ENCODE measurements at regions not wholly inside any gene's neighbourhood (a gene's known extent, or its start where the extent isn't known, plus 50 kb on each side); places are given as distances from the start of the nearest gene placed in this dataset.

DNA sequence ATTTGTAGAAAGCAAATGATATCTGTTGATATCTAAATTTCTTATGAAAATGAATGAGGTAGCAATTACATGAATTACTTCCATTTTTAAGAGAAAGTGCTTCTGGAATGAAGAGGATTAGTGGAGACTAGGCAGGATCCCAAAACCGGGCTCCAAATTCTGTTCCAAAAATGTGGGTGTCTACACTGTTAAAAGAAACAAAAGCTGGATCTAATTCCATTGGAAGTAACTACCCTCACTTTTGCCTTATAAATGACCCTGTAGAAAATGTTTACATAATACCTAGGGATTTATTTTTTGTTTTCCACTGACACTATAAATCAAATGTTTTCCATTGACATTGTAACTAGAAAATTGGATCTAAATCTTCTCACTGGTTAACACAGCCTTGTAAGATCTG lies 454.9 kb upstream of the JARID2 start:
- TF ChIP-seq, protein P1, sequence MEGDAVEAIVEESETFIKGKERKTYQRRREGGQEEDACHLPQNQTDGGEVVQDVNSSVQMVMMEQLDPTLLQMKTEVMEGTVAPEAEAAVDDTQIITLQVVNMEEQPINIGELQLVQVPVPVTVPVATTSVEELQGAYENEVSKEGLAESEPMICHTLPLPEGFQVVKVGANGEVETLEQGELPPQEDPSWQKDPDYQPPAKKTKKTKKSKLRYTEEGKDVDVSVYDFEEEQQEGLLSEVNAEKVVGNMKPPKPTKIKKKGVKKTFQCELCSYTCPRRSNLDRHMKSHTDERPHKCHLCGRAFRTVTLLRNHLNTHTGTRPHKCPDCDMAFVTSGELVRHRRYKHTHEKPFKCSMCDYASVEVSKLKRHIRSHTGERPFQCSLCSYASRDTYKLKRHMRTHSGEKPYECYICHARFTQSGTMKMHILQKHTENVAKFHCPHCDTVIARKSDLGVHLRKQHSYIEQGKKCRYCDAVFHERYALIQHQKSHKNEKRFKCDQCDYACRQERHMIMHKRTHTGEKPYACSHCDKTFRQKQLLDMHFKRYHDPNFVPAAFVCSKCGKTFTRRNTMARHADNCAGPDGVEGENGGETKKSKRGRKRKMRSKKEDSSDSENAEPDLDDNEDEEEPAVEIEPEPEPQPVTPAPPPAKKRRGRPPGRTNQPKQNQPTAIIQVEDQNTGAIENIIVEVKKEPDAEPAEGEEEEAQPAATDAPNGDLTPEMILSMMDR (IDR thresholded peaks at IDR 0.05; ENCODE audit: insufficient read depth, low read depth, low read length, missing control alignments) = no peak
- no peak for DNase-seq (ENCODE audit: low read depth)
- no peak overlapping the region for H3K4me3 ChIP-seq (ENCODE audit: low read length)

GRCh38 chr6:14791526-14791925 lies 454.3 kb upstream of the JARID2 start:
- no peak overlapping the region for H3K4me3 ChIP-seq (ENCODE audit: low read length)
- TF ChIP-seq, protein P1 (IDR thresholded peaks at IDR 0.05; ENCODE audit: insufficient read depth, low read depth, low read length, missing control alignments) = no peak
- peak; percentile 18 for DNase-seq (ENCODE audit: low read depth)

DNA sequence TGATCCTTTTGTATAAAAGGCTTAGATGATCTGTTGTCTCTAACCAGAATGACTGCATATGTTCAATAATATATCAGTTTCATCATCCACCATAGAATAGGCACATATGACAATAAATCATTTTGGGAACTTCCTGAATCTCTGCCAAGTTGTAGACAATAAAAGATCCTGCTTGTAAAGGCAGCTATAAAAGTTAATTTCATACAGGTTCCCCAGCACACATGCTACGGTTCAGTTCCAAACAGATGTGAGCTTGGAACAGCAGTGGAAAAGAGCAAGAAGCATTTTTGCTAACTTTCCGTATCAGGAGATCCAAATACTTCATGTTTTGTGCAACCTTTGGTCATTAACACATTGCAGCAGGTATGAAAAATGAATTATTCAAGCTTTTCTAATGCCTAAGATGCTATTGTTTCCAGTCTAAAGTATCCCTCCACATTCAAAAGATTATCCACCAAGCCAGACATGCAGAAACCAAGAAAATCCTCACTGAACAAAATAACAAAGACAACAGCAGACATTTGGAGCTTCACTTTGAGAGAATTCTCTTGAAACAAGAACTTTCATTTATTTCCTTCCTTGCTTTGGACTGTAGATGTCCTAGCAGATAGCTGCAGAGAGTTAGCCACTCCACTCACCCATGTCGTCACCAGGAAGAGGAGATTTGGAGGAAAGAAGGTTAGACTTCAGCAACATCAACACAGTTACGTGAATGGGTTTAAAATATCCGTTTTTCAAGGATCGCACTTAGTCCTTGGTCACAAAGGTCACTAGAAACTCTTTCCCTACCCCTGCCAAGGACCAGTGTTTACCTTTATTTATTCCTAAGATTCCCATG lies 453.5 kb upstream of the JARID2 start:
- TF ChIP-seq, protein P1 (IDR thresholded peaks at IDR 0.05; ENCODE audit: insufficient read depth, low read depth, low read length, missing control alignments) = no peak

GRCh38 chr6:14795451-14795850 lies 450.4 kb upstream of the JARID2 start:
- DNase-seq (ENCODE audit: low read depth) = no peak
- TF ChIP-seq, protein P1 (IDR thresholded peaks at IDR 0.05; ENCODE audit: insufficient read depth, low read depth, low read length, missing control alignments) = no peak
- H3K4me3 ChIP-seq (ENCODE audit: low read length) = no peak overlapping the region

More for the DNA sequence above, 453.5 kb upstream of the JARID2 start:
- H3K4me3 ChIP-seq (ENCODE audit: low read length) = no peak overlapping the region
- DNase-seq (ENCODE audit: low read depth) = no peak

DNA sequence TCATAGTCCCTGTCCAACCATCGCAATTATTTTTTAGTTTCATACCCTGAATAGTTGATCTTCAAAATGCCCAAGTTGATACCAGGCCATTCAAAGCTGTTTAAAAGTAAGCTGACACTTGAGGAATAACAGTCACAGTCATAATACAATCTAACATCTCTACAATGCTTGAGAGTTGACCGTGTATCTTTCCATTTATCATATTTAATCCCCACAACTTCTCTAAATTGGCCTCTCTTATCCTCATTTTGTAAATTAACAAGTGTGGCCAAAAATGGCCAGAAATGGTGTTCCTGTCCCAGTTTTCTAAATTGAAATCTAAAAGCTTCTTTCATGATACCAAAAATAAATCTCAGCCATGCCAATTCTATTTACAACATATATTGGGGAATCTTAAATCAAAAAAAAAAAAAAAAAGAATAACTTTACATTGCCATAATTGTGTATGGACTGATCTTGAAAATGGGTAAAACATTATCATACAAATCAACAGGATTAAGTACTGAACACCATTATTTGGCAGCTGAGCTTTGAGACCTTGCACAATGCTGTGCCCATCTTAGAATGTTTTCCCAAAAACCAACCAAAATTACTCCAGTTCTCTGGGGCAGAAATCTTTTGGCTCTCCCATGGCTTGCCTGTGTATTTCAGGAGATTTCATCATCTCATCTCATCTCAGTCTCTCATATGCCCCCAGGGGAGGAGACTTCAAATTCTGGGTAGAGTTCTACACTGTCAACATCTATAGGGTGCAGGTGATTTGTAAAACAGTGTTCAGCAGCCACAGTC lies 448.7 kb upstream of the JARID2 start:
- DNase-seq (ENCODE audit: low read depth) = peak; percentile 38
- H3K4me3 ChIP-seq (ENCODE audit: low read length) = no peak overlapping the region
- TF ChIP-seq, protein P1 (IDR thresholded peaks at IDR 0.05; ENCODE audit: insufficient read depth, low read depth, low read length, missing control alignments) = no peak

GRCh38 chr6:14797875-14798593 lies 447.8 kb upstream of the JARID2 start:
- no peak for DNase-seq (ENCODE audit: low read depth)
- TF ChIP-seq, protein P1 (IDR thresholded peaks at IDR 0.05; ENCODE audit: insufficient read depth, low read depth, low read length, missing control alignments) = no peak
- H3K4me3 ChIP-seq (ENCODE audit: low read length) = no peak overlapping the region
